Subcutaneous abdominal adipose tissue (tissue), 5 donors: ENCODE measurements at regions not wholly inside any gene's neighbourhood (a gene's known extent, or its start where the extent isn't known, plus 50 kb on each side); places are given as distances from the start of the nearest gene placed in this dataset.

Experiments used
- H3K27ac ChIP-seq: one replicate; pipeline ENCODE4 v1.7.0; 2013; ENCODE audit warnings: low read depth, mild to moderate bottlenecking, inconsistent platforms, low read length, moderate library complexity
- H3K27me3 ChIP-seq, 5 donors: one replicate each; pipeline ENCODE4 v1.7.0; 2013; ENCODE audit warnings: low read length in 5 of 5, inconsistent platforms in 1 of 5; ENCODE audit not compliant: control insufficient read depth in 5 of 5, insufficient read depth in 4 of 5
- H3K36me3 ChIP-seq, 5 donors: one replicate each; pipeline ENCODE4 v1.7.0; 2013; ENCODE audit warnings: low read length in 5 of 5; ENCODE audit not compliant: control insufficient read depth in 5 of 5, insufficient read depth in 5 of 5
- H3K4me1 ChIP-seq, 5 donors: one replicate each; pipeline ENCODE4 v1.7.0; 2013; ENCODE audit warnings: low read length in 5 of 5, mild to moderate bottlenecking in 3 of 5, moderate library complexity in 1 of 5; ENCODE audit not compliant: control insufficient read depth in 5 of 5, insufficient read depth in 5 of 5
- H3K4me3 ChIP-seq, 5 donors: one replicate each; pipeline ENCODE4 v1.7.0; 2013; ENCODE audit warnings: low read length in 5 of 5, low read depth in 1 of 5
- H3K9ac ChIP-seq, 5 donors: one replicate each; pipeline ENCODE4 v1.7.0; 2013; ENCODE audit warnings: low read length in 5 of 5, mild to moderate bottlenecking in 4 of 5, moderate library complexity in 3 of 5
- H3K9me3 ChIP-seq, 5 donors: one replicate each; pipeline ENCODE4 v1.7.0; 2013; ENCODE audit warnings: low read length in 5 of 5; ENCODE audit not compliant: control insufficient read depth in 5 of 5
- donor health status: healthy.
- donor health status: healthy.
- donor health status: healthy.
- donor health status: healthy.
- donor health status: healthy.

DNA sequence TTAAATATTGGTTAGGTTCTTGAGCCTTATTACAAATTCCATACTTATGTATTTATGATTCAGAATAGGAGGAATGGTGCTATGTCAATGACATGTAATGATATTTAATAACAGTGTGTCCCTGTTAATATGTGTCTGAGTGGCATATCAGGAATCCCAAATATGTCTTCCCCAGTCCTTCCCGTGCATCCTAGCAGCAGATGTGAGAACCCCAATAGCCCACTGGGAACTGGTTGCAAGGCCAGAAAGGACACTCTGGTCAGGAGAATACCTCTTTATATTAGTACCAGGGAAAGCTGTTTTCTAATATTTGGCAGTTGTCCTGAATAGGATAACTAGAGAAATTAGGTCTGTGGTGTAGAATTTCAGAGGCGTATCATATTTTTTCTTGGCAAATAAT, 159.1 kb upstream of the PDE7B start:
- Histone ChIP-seq H3K36me3 (no peaks in the 10 kb centered on the region), H3K9ac (no peak overlapping the region), H3K27me3 (no peaks in the 10 kb centered on the region), H3K4me1 (peaks cover 0 to 3% (median 1%) of the 10 kb centered on the region in 5 donors), H3K27ac (no peak overlapping the region), H3K4me3 (no peak overlapping the region), H3K9me3 (no peaks in the 10 kb centered on the region)

DNA sequence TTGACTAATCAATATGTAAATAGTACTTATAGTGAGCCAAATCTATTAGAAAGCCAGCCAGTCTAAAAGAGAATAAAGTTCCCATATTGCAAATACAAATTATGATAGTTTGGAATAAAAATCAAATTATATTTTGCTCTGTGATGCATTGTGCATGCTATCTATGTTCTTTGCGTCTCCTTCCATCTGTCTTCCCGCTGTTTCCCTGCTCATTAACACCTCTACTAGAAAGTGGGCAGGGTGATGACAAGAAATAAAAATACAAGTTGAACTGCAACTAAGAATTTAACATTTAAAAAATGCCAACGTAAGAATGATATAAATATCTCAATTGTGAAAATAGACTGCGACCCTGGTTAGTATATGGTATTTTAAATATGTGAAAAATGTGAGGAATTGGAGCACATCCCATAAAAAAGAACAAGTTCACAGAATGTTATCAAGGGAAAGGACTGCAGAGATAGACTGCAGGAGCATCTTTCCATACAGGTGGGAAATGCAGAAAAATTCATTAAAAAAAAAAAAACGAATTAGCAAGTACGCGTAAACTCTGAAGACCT, 157.6 kb upstream of the PDE7B start:
- Histone ChIP-seq H3K36me3 (no peaks in the 10 kb centered on the region), H3K27me3 (no peaks in the 10 kb centered on the region), H3K4me3 (no peak overlapping the region), H3K27ac (no peak overlapping the region), H3K9ac (no peak overlapping the region), H3K4me1 (no peaks in the 10 kb centered on the region), H3K9me3 (no peaks in the 10 kb centered on the region)

DNA sequence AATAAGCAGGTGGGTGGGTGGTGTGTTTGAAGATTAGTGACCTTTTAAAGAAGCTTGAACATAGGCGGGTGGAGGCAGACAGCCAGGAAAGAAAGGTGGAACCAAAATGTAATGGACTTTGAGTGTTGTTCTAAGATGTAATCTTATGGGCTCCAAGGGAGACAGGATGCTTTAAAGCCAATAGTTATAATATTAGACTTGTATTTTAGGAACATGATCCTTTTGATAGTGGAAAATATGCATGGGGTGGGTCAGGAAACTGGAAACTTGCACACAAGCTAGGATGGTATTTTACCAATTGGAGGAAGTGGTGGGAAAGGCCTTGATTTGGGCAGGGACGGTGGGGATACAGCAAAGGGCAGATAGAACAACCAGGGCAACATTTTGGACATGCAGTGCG, 151.8 kb upstream of the PDE7B start:
- H3K9me3 ChIP-seq = no peaks in the 10 kb centered on the region
- no peaks in the 10 kb centered on the region for H3K4me1 ChIP-seq
- H3K4me3 ChIP-seq = no peak overlapping the region
- no peak overlapping the region for H3K9ac ChIP-seq
- H3K27me3 ChIP-seq = no peaks in the 10 kb centered on the region
- H3K36me3 ChIP-seq = no peaks in the 10 kb centered on the region
- H3K27ac ChIP-seq = no peak overlapping the region

DNA sequence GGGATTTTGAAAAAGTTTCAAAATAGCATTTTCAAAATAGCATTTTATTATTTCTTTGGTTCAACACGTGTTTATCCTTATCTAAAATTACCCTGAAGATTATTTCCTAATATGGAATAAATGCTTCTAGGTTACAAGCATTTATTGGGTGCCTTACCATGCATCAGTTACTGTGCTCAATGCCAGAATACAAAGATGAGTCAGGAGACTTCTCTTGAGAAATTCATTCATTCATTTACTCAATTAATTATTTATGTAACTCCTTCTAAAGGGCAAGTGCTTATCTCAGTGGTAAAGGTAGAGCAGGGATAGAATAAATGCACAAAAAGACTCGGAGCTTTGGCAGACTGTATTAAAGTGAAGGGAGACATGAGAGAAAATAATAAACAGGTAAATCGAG, 150.1 kb upstream of the PDE7B start:
- Histone ChIP-seq H3K9ac (no peak overlapping the region), H3K4me3 (no peak overlapping the region), H3K4me1 (no peaks in the 10 kb centered on the region), H3K27ac (no peak overlapping the region), H3K27me3 (no peaks in the 10 kb centered on the region), H3K36me3 (no peaks in the 10 kb centered on the region), H3K9me3 (no peaks in the 10 kb centered on the region)

DNA sequence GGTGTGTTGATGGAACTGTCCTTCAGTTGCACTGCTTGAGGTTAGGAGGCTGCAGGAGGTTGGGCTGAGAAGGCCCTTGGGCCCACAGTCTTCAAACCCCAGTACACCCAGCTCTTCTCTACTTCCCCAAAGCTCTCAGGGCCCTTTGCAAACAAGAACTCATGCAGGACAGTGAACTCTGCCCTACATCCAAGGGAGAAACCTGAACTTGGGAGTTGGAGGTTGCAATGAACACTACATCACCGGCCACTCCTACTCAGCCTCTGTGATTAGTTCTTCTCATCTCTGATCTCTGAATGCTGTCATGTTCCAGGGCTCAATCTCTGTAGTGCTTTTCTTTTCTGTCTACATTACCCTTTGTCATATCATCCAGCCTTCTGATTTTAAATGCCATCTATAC, 148.5 kb upstream of the PDE7B start:
- Histone ChIP-seq H3K9ac (no peak overlapping the region), H3K27ac (no peak overlapping the region), H3K9me3 (no peaks in the 10 kb centered on the region), H3K36me3 (no peaks in the 10 kb centered on the region), H3K27me3 (no peaks in the 10 kb centered on the region), H3K4me3 (no peak overlapping the region), H3K4me1 (no peaks in the 10 kb centered on the region)

DNA sequence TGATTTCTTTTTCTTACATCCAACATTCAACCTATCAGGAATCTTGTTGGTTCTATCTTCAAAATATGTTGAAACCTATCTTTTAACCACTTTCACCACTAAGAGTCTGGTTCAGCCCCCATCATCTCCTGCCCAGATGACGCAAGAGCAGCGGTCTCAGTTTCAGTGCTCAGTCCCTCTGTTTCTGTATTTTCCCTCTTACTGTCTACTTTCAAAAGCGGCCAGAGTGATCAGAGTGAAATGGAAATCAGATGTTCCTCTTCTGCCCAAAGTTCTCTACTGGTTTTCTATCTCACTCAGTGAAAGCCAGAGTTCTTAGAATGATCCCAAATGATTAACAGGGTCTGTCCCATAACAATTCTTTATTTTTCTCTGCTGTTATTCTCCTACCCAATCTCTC, 147.9 kb upstream of the PDE7B start:
- H3K27me3 ChIP-seq = no peaks in the 10 kb centered on the region
- no peaks in the 10 kb centered on the region for H3K9me3 ChIP-seq
- no peak overlapping the region for H3K4me3 ChIP-seq
- no peaks in the 10 kb centered on the region for H3K36me3 ChIP-seq
- no peak overlapping the region for H3K27ac ChIP-seq
- H3K4me1 ChIP-seq = no peaks in the 10 kb centered on the region
- no peak overlapping the region for H3K9ac ChIP-seq

DNA sequence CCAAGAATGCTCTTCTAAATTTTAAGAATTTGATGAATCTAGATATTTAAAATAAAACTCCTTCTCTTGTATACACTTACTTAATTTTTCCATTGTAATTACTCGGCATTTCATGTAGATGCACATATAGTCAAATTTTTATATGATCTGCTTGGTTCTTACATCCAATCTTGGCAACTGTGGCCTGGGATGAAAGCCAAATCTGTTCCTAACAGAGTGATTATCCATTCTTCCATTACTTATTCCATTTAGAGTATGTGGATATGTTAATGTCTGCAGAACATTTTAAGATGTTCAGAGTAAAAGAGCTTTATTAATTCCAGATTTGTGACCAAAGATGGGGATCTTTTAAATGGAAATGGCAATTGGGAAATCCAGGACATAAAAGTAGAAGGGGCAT, 144.1 kb upstream of the PDE7B start:
- H3K4me1 ChIP-seq = no peaks in the 10 kb centered on the region
- no peak overlapping the region for H3K27ac ChIP-seq
- no peaks in the 10 kb centered on the region for H3K36me3 ChIP-seq
- H3K9ac ChIP-seq = no peak overlapping the region
- no peaks in the 10 kb centered on the region for H3K9me3 ChIP-seq
- no peaks in the 10 kb centered on the region for H3K27me3 ChIP-seq
- H3K4me3 ChIP-seq = no peak overlapping the region

DNA sequence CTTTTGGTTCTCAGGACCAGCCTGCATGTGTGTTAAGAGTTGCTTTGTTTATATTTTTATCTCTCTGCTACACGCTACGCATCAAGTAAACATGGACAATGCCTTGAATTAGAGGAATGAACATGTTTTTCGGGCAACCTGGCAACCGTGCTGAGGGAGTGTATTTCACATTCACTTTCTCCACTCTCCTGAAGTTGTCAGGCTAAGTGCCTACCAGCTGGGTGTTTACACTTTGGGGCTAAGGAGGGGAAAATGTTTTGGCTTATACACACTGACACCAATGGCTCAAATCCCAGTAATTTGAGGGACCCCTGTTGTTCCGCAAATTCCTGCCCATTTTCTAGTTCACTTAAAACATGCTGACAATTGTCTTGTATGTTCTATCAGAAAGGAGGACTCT, 141.5 kb upstream of the PDE7B start:
- Histone ChIP-seq H3K4me3 (no peak overlapping the region), H3K9me3 (no peaks in the 10 kb centered on the region), H3K27me3 (no peaks in the 10 kb centered on the region), H3K36me3 (no peaks in the 10 kb centered on the region), H3K9ac (no peak overlapping the region), H3K27ac (no peak overlapping the region), H3K4me1 (no peaks in the 10 kb centered on the region)

DNA sequence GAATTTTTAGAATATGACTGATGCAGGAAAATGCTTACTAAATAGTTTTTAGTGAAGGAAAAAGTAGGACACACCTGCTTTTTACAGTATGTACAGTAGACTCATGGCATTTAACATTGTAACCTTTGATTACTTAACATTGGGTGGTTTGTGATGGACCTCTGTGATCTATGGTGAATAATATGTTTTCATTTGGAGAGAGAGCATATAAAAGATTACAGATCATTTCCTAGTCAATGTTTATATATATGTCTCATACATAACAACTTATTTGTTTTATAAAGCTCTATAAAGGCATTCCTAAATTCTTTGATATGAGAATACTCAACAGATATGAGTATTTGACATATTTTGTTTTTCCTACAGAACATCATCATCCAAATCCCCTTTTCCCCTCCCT, 129.3 kb upstream of the PDE7B start:
- Histone ChIP-seq H3K9ac (no peak overlapping the region), H3K27me3 (no peaks in the 10 kb centered on the region), H3K4me1 (no peaks in the 10 kb centered on the region), H3K27ac (no peak overlapping the region), H3K9me3 (peaks cover 0 to 12% (median 4%) of the 10 kb centered on the region in 5 donors), H3K4me3 (no peak overlapping the region), H3K36me3 (no peaks in the 10 kb centered on the region)

DNA sequence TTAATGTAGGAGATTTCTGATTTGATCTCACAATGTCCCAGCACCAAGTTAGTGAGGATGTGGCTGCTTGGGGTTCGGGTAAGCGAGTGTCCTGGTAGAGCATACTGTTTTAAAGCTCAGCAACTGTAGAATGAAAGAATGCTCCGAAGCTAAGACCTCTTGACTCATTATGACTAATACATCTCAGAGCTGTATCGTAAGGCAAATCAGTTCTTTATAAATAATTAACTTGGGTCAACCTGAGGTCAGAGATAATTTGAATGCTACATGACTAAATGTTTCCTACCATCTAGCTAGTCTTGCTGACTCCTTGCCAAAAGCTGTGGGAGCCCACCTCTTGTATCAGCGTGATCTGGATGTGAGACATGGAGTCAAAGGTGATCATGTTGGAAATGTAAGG, 128.8 kb upstream of the PDE7B start:
- Histone ChIP-seq H3K27ac (no peak overlapping the region), H3K9me3 (peaks cover 0 to 12% (median 4%) of the 10 kb centered on the region in 5 donors), H3K4me3 (no peak overlapping the region), H3K4me1 (no peaks in the 10 kb centered on the region), H3K36me3 (no peaks in the 10 kb centered on the region), H3K9ac (no peak overlapping the region), H3K27me3 (no peaks in the 10 kb centered on the region)

DNA sequence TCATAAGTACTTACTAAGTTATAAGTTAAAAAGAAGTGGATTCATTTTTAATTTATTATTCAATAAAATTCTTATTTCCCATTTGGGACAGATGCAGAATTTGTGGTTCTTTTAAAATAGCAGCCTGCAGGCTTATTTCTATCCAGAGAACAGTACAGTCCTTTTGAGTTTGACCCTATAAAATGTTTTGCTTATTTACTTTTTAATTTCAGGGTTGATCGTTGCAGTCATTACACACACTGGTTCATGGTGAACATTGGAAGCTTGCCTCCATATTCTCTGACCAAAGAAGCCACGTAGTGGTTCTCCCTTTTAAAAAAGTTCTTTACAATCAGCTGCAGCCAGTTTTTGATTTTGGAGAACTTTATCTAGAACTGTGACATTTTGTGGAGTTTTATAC, 122.9 kb upstream of the PDE7B start:
- Histone ChIP-seq H3K9ac (no peak overlapping the region), H3K27ac (no peak overlapping the region), H3K4me1 (no peaks in the 10 kb centered on the region), H3K4me3 (no peak overlapping the region), H3K36me3 (no peaks in the 10 kb centered on the region), H3K9me3 (peaks cover 0 to 12% (median 4%) of the 10 kb centered on the region in 5 donors), H3K27me3 (no peaks in the 10 kb centered on the region)
